KMS-11 (cell line): ENCODE measurements at regions not wholly inside any gene's neighbourhood (a gene's known extent, or its start where the extent isn't known, plus 50 kb on each side); places are given as distances from the start of the nearest gene placed in this dataset.

Experiments
- H2AFZ ChIP-seq: fragments of 200-600 bp; sonication (generic); 2 replicates; pipeline ENCODE4 v1.6.1; 2016; ENCODE audit warnings: antibody characterized with exemption, mixed run types, low read depth
- H3K27ac ChIP-seq: fragments of 200-600 bp; sonication (generic); 2 replicates; pipeline ENCODE4 v1.6.1; 2016; ENCODE audit warnings: mild to moderate bottlenecking, mixed run types
- H3K27me3 ChIP-seq: fragments of 200-600 bp; sonication (generic); 2 replicates; pipeline ENCODE4 v1.6.1; 2017; ENCODE audit warnings: mild to moderate bottlenecking, low read depth, mixed run types, moderate library complexity; ENCODE audit not compliant: insufficient read depth
- H3K36me3 ChIP-seq: fragments of 200-600 bp; sonication (generic); 2 replicates; pipeline ENCODE4 v1.6.1; 2017; ENCODE audit warnings: mild to moderate bottlenecking, mixed run types; ENCODE audit not compliant: insufficient read depth
- H3K4me1 ChIP-seq: fragments of 200-600 bp; sonication (generic); 2 replicates; pipeline ENCODE4 v1.6.1; 2016; ENCODE audit warnings: mild to moderate bottlenecking, low read depth, mixed run types; ENCODE audit not compliant: poor library complexity, severe bottlenecking
- H3K4me2 ChIP-seq: fragments of 200-600 bp; sonication (generic); 2 replicates; pipeline ENCODE4 v1.7.0; 2016; ENCODE audit warnings: mild to moderate bottlenecking, mixed run types
- H3K4me3 ChIP-seq: fragments of 200-600 bp; sonication (generic); IDR thresholded peaks from 2 replicates; pipeline ENCODE4 v1.6.1; 2017; ENCODE audit warnings: low read depth, low read length, mixed read lengths; ENCODE audit not compliant: insufficient read depth
- H3K79me2 ChIP-seq: fragments of 200-600 bp; sonication (generic); 2 replicates; pipeline ENCODE4 v1.6.1; 2016; ENCODE audit warnings: low read depth, mixed run types; ENCODE audit not compliant: insufficient read depth
- H3K9ac ChIP-seq: fragments of 200-600 bp; sonication (generic); 2 replicates; pipeline ENCODE4 v1.6.1; 2016; ENCODE audit warnings: mild to moderate bottlenecking, mixed run types
- H4K20me1 ChIP-seq: fragments of 200-600 bp; sonication (generic); 2 replicates; pipeline ENCODE4 v1.6.1; 2016; ENCODE audit warnings: mild to moderate bottlenecking, mixed run types; ENCODE audit not compliant: insufficient read depth
- CTCF ChIP-seq: fragments of 200-600 bp; sonication (generic); conservative IDR thresholded peaks from 2 replicates; pipeline ENCODE4 v1.6.1; 2017; ENCODE audit warnings: low read depth, mild to moderate bottlenecking, antibody characterized with exemption, low read length, moderate library complexity, mixed read lengths

- H3K79me2 ChIP-seq: no peaks in the 10 kb centered on the region
- no peak overlapping the region for H3K9ac ChIP-seq
- no peak overlapping the region for H2AFZ ChIP-seq
- H3K4me2 ChIP-seq: no peak overlapping the region
- H3K27me3 ChIP-seq: no peaks in the 10 kb centered on the region
- no peak overlapping the region for H3K27ac ChIP-seq
- no peaks in the 10 kb centered on the region for H3K4me1 ChIP-seq
- no peaks in the 10 kb centered on the region for H4K20me1 ChIP-seq
- TF ChIP-seq CTCF: no peak
- no peaks in the 10 kb centered on the region for H3K36me3 ChIP-seq
- no peak overlapping the region for H3K4me3 ChIP-seq
Observed at GRCh38 chr7:113722006-113722405, 196.8 kb downstream of the PPP1R3A start.

- TF ChIP-seq CTCF: no peak
Observed at GRCh38 chr7:113717739-113718138, 201.1 kb downstream of the PPP1R3A start.

GRCh38 chr7:113715981-113716856 lies 202.6 kb downstream of the PPP1R3A start:
- Histone ChIP-seq H3K4me3 (no peak overlapping the region), H2AFZ (0 out of 2 replicates have a peak overlapping the region, but pooled peaks have one; percentile 5), H3K36me3 (no peaks in the 10 kb centered on the region), H3K79me2 (no peaks in the 10 kb centered on the region), H4K20me1 (no peaks in the 10 kb centered on the region), H3K4me1 (no peaks in the 10 kb centered on the region), H3K27ac (no peak overlapping the region), H3K27me3 (no peaks in the 10 kb centered on the region), H3K9ac (no peak overlapping the region), H3K4me2 (no peak overlapping the region)
- TF ChIP-seq CTCF: no peak

More at GRCh38 chr7:113717739-113718138, 201.1 kb downstream of the PPP1R3A start:
- no peak overlapping the region for H3K27ac ChIP-seq
- no peaks in the 10 kb centered on the region for H3K36me3 ChIP-seq
- no peak overlapping the region for H3K9ac ChIP-seq
- H3K79me2 ChIP-seq: no peaks in the 10 kb centered on the region
- H2AFZ ChIP-seq: no peak overlapping the region
- no peak overlapping the region for H3K4me3 ChIP-seq
- H3K4me1 ChIP-seq: no peaks in the 10 kb centered on the region
- H3K4me2 ChIP-seq: no peak overlapping the region
- no peaks in the 10 kb centered on the region for H3K27me3 ChIP-seq
- no peaks in the 10 kb centered on the region for H4K20me1 ChIP-seq

- no peak overlapping the region for H3K9ac ChIP-seq
- no peaks in the 10 kb centered on the region for H4K20me1 ChIP-seq
- TF ChIP-seq CTCF: no peak
- no peaks in the 10 kb centered on the region for H3K4me1 ChIP-seq
- no peak overlapping the region for H2AFZ ChIP-seq
- H3K27me3 ChIP-seq: no peaks in the 10 kb centered on the region
- H3K36me3 ChIP-seq: no peaks in the 10 kb centered on the region
- H3K27ac ChIP-seq: no peak overlapping the region
- H3K79me2 ChIP-seq: no peaks in the 10 kb centered on the region
- no peak overlapping the region for H3K4me2 ChIP-seq
- H3K4me3 ChIP-seq: no peak overlapping the region
Observed at GRCh38 chr7:113715262-113715661, 203.5 kb downstream of the PPP1R3A start.
